Left ventricle myocardium inferior (tissue), 1 donor: ENCODE measurements at regions not wholly inside any gene's neighbourhood (a gene's known extent, or its start where the extent isn't known, plus 50 kb on each side); places are given as distances from the start of the nearest gene placed in this dataset.

ENCODE experiments used
- DNase-seq: peaks from one replicate; pipeline ENCODE4 v3.0.0-alpha.2; 2020
- H3K27ac ChIP-seq: fragments of 200-600 bp; replicated peaks from 2 replicates; pipeline ENCODE4 v1.8.0; 2021
- H3K27me3 ChIP-seq: fragments of 200-600 bp; 2 replicates; pipeline ENCODE4 v1.8.0; 2021; ENCODE audit warnings: low read depth
- H3K36me3 ChIP-seq: fragments of 200-600 bp; 2 replicates; pipeline ENCODE4 v1.8.0; 2021
- H3K4me1 ChIP-seq: fragments of 200-600 bp; 2 replicates; pipeline ENCODE4 v1.8.0; 2021
- H3K4me3 ChIP-seq: fragments of 200-600 bp; 2 replicates; pipeline ENCODE4 v1.8.0; 2021; ENCODE audit warnings: mild to moderate bottlenecking, moderate library complexity
- H3K9me3 ChIP-seq: fragments of 200-600 bp; replicated peaks from 2 replicates; pipeline ENCODE4 v1.8.0; 2021
- CTCF ChIP-seq: fragments of 200-600 bp; IDR thresholded peaks from 2 replicates; pipeline ENCODE4 v1.8.0; 2021; ENCODE audit warnings: antibody characterized with exemption, mild to moderate bottlenecking, borderline replicate concordance
- intact Hi-C: fragments of 100-400 bp; cut with micrococcal nuclease; formaldehyde crosslinking; loops from one replicate; pipeline ENCODE4 v1.11.0; 2022
- donor health status: DM: no; HTN: yes; CAD: no; lungs with severe emphysema.

- intact Hi-C loops, result no loop called here
- no peak overlapping the region for H3K27ac ChIP-seq
- H3K4me3 ChIP-seq, result no peak overlapping the region
- H3K36me3 ChIP-seq, result no peaks in the 10 kb centered on the region
- H3K9me3 ChIP-seq, result peaks cover 8% of the 10 kb centered on the region
- no peaks in the 10 kb centered on the region for H3K27me3 ChIP-seq
- no peak for DNase-seq
- no peak for TF ChIP-seq CTCF
- H3K4me1 ChIP-seq, result no peaks in the 10 kb centered on the region
Observed at GRCh38 chr9:15033316-15033715, 123.1 kb upstream of the FREM1 start.

DNA sequence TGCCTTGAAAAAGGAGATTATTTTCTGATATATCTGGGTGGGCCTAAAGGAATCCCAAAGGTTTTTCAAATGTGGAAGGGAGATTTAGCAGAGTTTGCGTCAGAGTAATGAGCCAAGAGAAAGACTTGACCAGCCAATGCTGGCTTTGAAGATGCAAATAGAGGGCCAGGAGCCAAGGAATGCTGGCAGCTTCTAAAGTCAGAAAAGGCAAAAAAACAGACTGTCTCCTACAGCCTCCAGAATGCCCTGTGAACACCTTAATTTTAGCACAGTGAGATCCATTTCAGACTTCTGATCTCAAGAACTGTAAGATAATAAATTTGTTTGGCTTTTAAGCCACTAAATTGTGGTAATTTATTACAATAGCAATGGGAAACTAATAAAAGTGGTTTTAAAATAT, 122.6 kb upstream of the FREM1 start:
- no peak overlapping the region for H3K27ac ChIP-seq
- no peak for DNase-seq
- TF ChIP-seq CTCF, result no peak
- no peak overlapping the region for H3K4me3 ChIP-seq
- H3K9me3 ChIP-seq, result peaks cover 8% of the 10 kb centered on the region
- H3K27me3 ChIP-seq, result no peaks in the 10 kb centered on the region
- intact Hi-C loops, result no loop called here
- H3K36me3 ChIP-seq, result no peaks in the 10 kb centered on the region
- H3K4me1 ChIP-seq, result no peaks in the 10 kb centered on the region

- Histone ChIP-seq H3K27me3 (no peaks in the 10 kb centered on the region), H3K4me1 (no peaks in the 10 kb centered on the region), H3K9me3 (no peaks in the 10 kb centered on the region), H3K27ac (no peak overlapping the region), H3K36me3 (no peaks in the 10 kb centered on the region), H3K4me3 (no peak overlapping the region)
- no peak for TF ChIP-seq CTCF
- no peak for DNase-seq
- intact Hi-C loops, result no loop called here
Observed at GRCh38 chr9:15021146-15021545, 110.9 kb upstream of the FREM1 start.

DNA sequence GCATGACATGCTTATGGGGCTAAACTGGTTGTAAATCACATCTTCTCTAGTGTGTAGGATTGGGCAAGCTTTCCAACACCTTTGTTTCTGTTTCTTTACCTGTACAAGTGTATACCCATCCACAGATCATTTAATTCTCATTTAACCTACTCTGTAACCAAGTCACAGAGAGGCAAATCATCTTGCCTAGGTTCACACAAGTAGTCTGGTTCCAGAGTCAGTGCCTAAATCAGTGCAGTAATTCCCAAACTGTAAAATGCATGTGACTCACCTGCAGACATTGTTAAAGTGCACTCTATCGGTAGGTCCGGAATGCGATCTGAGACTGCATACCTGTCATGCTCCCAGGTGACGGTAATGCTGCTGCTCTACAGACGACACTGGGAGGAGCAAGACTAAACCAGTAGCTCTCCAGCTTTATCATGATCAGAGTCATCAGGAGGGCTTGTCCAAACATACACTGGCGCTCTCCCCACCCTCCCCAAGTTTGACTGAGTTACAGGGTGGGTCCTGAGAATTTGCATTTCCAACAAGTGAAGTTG, 107.9 kb upstream of the FREM1 start:
- H3K4me1 ChIP-seq, result no peaks in the 10 kb centered on the region
- TF ChIP-seq CTCF, result no peak
- no peaks in the 10 kb centered on the region for H3K36me3 ChIP-seq
- no peak for DNase-seq
- no peak overlapping the region for H3K4me3 ChIP-seq
- intact Hi-C loops, result no loop called here
- H3K27me3 ChIP-seq, result no peaks in the 10 kb centered on the region
- no peaks in the 10 kb centered on the region for H3K9me3 ChIP-seq
- H3K27ac ChIP-seq, result no peak overlapping the region

- Histone ChIP-seq H3K36me3 (no peaks in the 10 kb centered on the region), H3K4me1 (no peaks in the 10 kb centered on the region), H3K4me3 (no peak overlapping the region), H3K27me3 (no peaks in the 10 kb centered on the region), H3K9me3 (no peaks in the 10 kb centered on the region), H3K27ac (no peak overlapping the region)
- TF ChIP-seq CTCF, result no peak
- no peak for DNase-seq
- intact Hi-C loops, result no loop called here
Observed at GRCh38 chr9:15010581-15010980, 100.4 kb upstream of the FREM1 start.

DNA sequence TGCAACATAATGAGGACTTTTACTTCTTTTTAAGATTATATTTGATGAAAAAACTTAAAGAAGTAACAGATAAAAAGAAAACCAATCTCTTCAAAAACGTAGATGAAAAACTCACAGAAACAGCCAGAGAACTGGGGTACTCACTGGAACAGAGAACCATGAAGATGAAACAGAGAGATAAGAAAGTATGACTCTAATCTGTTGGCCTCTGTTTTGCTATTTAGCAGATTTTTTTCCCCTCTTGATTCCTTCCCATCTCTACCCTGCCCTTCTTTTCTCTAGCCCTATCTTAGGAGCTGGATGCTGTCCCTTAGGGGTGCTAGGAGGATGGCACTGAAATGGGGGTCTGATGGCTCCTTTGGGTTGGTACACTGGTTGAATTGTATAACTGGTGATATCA, 97.5 kb upstream of the FREM1 start:
- H3K4me3 ChIP-seq, result no peak overlapping the region
- H3K4me1 ChIP-seq, result no peaks in the 10 kb centered on the region
- TF ChIP-seq CTCF, result no peak
- no peak for DNase-seq
- H3K36me3 ChIP-seq, result no peaks in the 10 kb centered on the region
- no peak overlapping the region for H3K27ac ChIP-seq
- H3K27me3 ChIP-seq, result no peaks in the 10 kb centered on the region
- no peaks in the 10 kb centered on the region for H3K9me3 ChIP-seq
- intact Hi-C loops, result no loop called here
